Calu3 (cell line): ENCODE measurements at regions not wholly inside any gene's neighbourhood (a gene's known extent, or its start where the extent isn't known, plus 50 kb on each side); places are given as distances from the start of the nearest gene placed in this dataset.
"Not testable (repeated sequence)": the region's sequence is repeated elsewhere in the genome, so short reads cannot be mapped to it uniquely, and the experiment has no call there.

Source experiments
- BruUV-seq: library from RNA; stranded (reverse); fragments of 400-500 nt; replicated peaks from 2 replicates; lab custom pipeline; 2021; lab: Mats Ljungman, UMichigan
- CTCF ChIA-PET: fragments of 300-600 bp; sonication (Branson Sonifier 250); formaldehyde crosslinking; loops from one replicate; lab custom pipeline; 2022; ENCODE audit warnings: antibody characterized with exemption; lab: Charles Lee
- DNase-seq: peaks from one replicate; pipeline ENCODE4 v3.0.0; 2022
- H3K27ac Mint-ChIP-seq: one replicate; pipeline ENCODE4 v1.8.0; 2022; ENCODE audit warnings: mixed read lengths; ENCODE audit not compliant: unreplicated experiment
- H3K27me3 Mint-ChIP-seq: one replicate; pipeline ENCODE4 v1.8.0; 2022; ENCODE audit warnings: mixed read lengths; ENCODE audit not compliant: unreplicated experiment
- H3K36me3 Mint-ChIP-seq: one replicate; pipeline ENCODE4 v1.8.0; 2022; ENCODE audit warnings: mild to moderate bottlenecking, moderate library complexity, mixed read lengths; ENCODE audit not compliant: insufficient read depth, unreplicated experiment
- H3K4me1 Mint-ChIP-seq: one replicate; pipeline ENCODE4 v1.8.0; 2022; ENCODE audit warnings: mild to moderate bottlenecking, low read depth, mixed read lengths; ENCODE audit not compliant: unreplicated experiment
- H3K4me3 Mint-ChIP-seq: one replicate; pipeline ENCODE4 v1.8.0; 2022; ENCODE audit warnings: mild to moderate bottlenecking, low read depth, moderate library complexity, mixed read lengths; ENCODE audit not compliant: unreplicated experiment
- H3K9me3 Mint-ChIP-seq: one replicate; pipeline ENCODE4 v1.8.0; 2022; ENCODE audit warnings: low read depth, mixed read lengths; ENCODE audit not compliant: unreplicated experiment
- CTCF ChIP-seq: fragments of 200-600 bp; IDR thresholded peaks from one replicate; pipeline ENCODE4 v1.8.0; 2022; ENCODE audit warnings: antibody characterized with exemption; ENCODE audit not compliant: unreplicated experiment
- intact Hi-C: fragments of 100-400 bp; cut with micrococcal nuclease; formaldehyde crosslinking; loops from one replicate; pipeline ENCODE4 v1.10.0; 2022; ENCODE audit not compliant: unreplicated experiment

GRCh38 chr18:40259115-40259835 lies 1695.8 kb upstream of the PIK3C3 start:
- Mint-ChIP-seq H3K36me3 (no peaks in the 10 kb centered on the region), H3K9me3 (peaks cover 2% of the 10 kb centered on the region), H3K4me1 (peaks cover 7% of the 10 kb centered on the region), H3K27me3 (no peaks in the 10 kb centered on the region), H3K27ac (no peak overlapping the region), H3K4me3 (no peak overlapping the region)
- CTCF ChIA-PET: interaction anchor here (0.7 kb wide), 1 partner anchor 1144 kb away, joined by 3 read pairs; no protein-coding TSS in a partner anchor
- DNase-seq: no peak
- no TSS peak for BruUV-seq
- intact Hi-C loops: no loop called here
- no peak for TF ChIP-seq CTCF

GRCh38 chr18:40258311-40258710 lies 1696.7 kb upstream of the PIK3C3 start:
- no peak overlapping the region for H3K4me3 Mint-ChIP-seq
- peaks cover 9% of the 10 kb centered on the region for H3K4me1 Mint-ChIP-seq
- intact Hi-C loops: no loop called here
- H3K9me3 Mint-ChIP-seq: peaks cover 2% of the 10 kb centered on the region
- TF ChIP-seq CTCF: no peak
- H3K27ac Mint-ChIP-seq: no peak overlapping the region
- no TSS peak for BruUV-seq
- no peaks in the 10 kb centered on the region for H3K27me3 Mint-ChIP-seq
- CTCF ChIA-PET: interaction anchor here (0.7 kb wide), 1 partner anchor 1143 kb away, joined by 3 read pairs; no protein-coding TSS in a partner anchor
- no peaks in the 10 kb centered on the region for H3K36me3 Mint-ChIP-seq
- DNase-seq: no peak

- CTCF ChIA-PET: no interaction called here
- H3K27me3 Mint-ChIP-seq: no peaks in the 10 kb centered on the region
- peak overlapping the region; percentile 45 for H3K27ac Mint-ChIP-seq
- BruUV-seq: no TSS peak
- H3K36me3 Mint-ChIP-seq: no peaks in the 10 kb centered on the region
- intact Hi-C loops: no loop called here
- no peak for DNase-seq
- TF ChIP-seq CTCF: no peak
- peaks cover 27% of the 10 kb centered on the region for H3K4me1 Mint-ChIP-seq
- H3K4me3 Mint-ChIP-seq: no peak overlapping the region
- H3K9me3 Mint-ChIP-seq: no peaks in the 10 kb centered on the region
Measured at GRCh38 chr18:40250236-40250635, 1704.8 kb upstream of the PIK3C3 start.

- CTCF ChIA-PET: no interaction called here
- Mint-ChIP-seq H3K9me3 (no peaks in the 10 kb centered on the region), H3K27ac (peak overlapping the region; percentile 45), H3K4me3 (no peak overlapping the region), H3K27me3 (no peaks in the 10 kb centered on the region), H3K36me3 (no peaks in the 10 kb centered on the region), H3K4me1 (peaks cover 23% of the 10 kb centered on the region)
- BruUV-seq: no TSS peak
- peak; percentile 14 for DNase-seq
- TF ChIP-seq CTCF: no peak
- intact Hi-C loops: no loop called here
Measured at GRCh38 chr18:40249390-40250080, 1705.5 kb upstream of the PIK3C3 start.

- H3K27me3 Mint-ChIP-seq, CTCF ChIA-PET, intact Hi-C loops, DNase-seq, H3K4me3 Mint-ChIP-seq, H3K9me3 Mint-ChIP-seq, H3K27ac Mint-ChIP-seq, BruUV-seq, H3K36me3 Mint-ChIP-seq: not testable (repeated sequence)
- peaks cover 17% of the 10 kb centered on the region for H3K4me1 Mint-ChIP-seq
Measured at GRCh38 chr18:40245612-40246011, 1709.4 kb upstream of the PIK3C3 start.
